MM.1S (cell line): ENCODE measurements at regions not wholly inside any gene's neighbourhood (a gene's known extent, or its start where the extent isn't known, plus 50 kb on each side); places are given as distances from the start of the nearest gene placed in this dataset.

Experiments used
- CTCF ChIP-seq: fragments of 300-600 bp; sonication (generic); IDR thresholded peaks from 2 replicates; pipeline ENCODE4 v1.5.1; 2016; ENCODE audit warnings: antibody characterized with exemption, low read length, mixed read lengths
- EZH2phosphoT487 ChIP-seq: fragments of 300-600 bp; sonication (generic); IDR thresholded peaks from 2 replicates; pipeline ENCODE4 v1.6.1; 2018; ENCODE audit warnings: antibody characterized with exemption, low read length

- TF ChIP-seq CTCF = no peak
- no peak for TF ChIP-seq EZH2phosphoT487
Measured at GRCh38 chr11:19380375-19380774, 139.6 kb upstream of the E2F8 start.
